ENCODE measurements at regions not wholly inside any gene's neighbourhood (a gene's known extent, or its start where the extent isn't known, plus 50 kb on each side); places are given as distances from the start of the nearest gene placed in this dataset.

DNA sequence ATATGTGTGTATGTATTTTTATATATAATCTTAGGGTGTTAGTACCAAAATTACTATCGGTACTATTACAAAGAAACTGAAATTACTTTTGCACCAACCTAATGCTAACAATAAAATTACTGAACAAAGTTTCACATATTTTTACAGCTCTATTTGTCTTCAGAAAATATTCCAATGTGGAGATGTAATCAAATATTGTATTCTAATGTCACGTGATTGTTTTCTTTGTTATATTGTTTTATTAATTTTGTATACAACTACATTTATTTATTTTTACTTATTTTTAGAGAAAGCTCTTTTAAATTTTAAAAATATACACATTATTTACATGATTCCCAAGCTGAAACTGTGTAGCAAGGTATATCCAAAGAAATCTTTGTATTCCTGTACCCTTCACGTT is 227.1 kb upstream of the KLF12 start:
- ChIA-PET CTCF (no interaction called here), POLR2A (no interaction called here)
- ATAC-seq: no peak
- H3K9me3 Mint-ChIP-seq (ENCODE audit: low read depth): no peaks in the 10 kb centered on the region
- peaks cover 3% of the 10 kb centered on the region for H3K4me1 Mint-ChIP-seq
- peaks cover 4% of the 10 kb centered on the region for H3K36me3 Mint-ChIP-seq (ENCODE audit: low read depth)
- intact Hi-C loops (cut with DNase I, micrococcal nuclease): no loop called here
- DNase-seq: no peak
- no peak overlapping the region for H3K4me3 Mint-ChIP-seq
- no peaks in the 10 kb centered on the region for H3K27me3 Mint-ChIP-seq
- H3K27ac Mint-ChIP-seq: no peak overlapping the region

DNA sequence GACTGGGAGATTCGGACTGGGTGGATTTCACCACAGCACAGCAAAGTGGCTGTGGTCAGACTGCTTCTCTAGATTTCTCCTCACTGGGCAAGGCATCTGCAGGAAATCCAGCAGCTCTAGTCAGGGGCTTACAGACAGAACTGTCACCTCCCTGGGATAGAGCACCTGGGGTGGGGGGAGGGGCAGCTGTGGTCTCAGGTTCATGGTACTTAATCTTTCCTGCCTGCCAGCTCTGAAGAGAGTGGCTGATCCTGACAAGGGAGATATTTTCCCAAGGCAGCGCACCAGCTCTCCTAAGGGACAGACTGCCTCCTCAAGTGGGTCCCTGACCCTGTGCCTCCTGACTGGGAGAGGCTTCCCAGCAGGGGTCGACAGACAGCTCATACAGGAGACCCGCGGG is 212.8 kb upstream of the KLF12 start:
- DNase-seq: no peak
- Mint-ChIP-seq H3K36me3 (ENCODE audit: low read depth) (peaks cover 7% of the 10 kb centered on the region), H3K4me3 (no peak overlapping the region), H3K9me3 (ENCODE audit: low read depth) (peaks cover 8% of the 10 kb centered on the region), H3K27me3 (no peaks in the 10 kb centered on the region), H3K4me1 (peaks cover 5% of the 10 kb centered on the region), H3K27ac (no peak overlapping the region)
- ChIA-PET POLR2A (no interaction called here), CTCF (interaction anchor here (0.6 kb wide), 1 partner anchor 691 kb away, joined by 3 read pairs; no protein-coding TSS in a partner anchor)
- intact Hi-C loops (cut with DNase I, micrococcal nuclease): no loop called here
- no peak for ATAC-seq

DNA sequence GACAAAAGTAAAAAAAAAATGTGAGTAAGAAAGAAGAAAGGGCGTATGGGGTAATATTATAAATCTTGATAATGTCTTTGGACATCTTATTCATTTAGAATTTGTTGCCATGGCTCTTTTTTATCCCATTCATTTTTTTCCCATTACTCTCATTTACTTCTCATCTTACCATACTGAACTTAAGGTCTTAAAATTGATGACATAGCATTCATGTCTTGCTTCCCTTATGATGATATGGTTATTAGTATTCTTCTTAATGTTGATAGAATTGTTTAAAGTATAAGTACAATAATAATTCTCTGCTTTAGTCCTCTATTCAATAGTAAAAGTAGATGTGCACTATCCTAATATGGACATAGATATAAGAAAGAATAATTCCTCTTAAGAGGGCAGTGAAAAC is 204.1 kb upstream of the KLF12 start:
- Mint-ChIP-seq H3K4me1 (no peaks in the 10 kb centered on the region), H3K4me3 (no peak overlapping the region), H3K9me3 (ENCODE audit: low read depth) (peaks cover 3% of the 10 kb centered on the region), H3K36me3 (ENCODE audit: low read depth) (peaks cover 5% of the 10 kb centered on the region), H3K27me3 (no peaks in the 10 kb centered on the region), H3K27ac (no peak overlapping the region)
- DNase-seq: no peak
- ATAC-seq: no peak
- ChIA-PET POLR2A (no interaction called here), CTCF (no interaction called here)
- intact Hi-C loops (cut with DNase I, micrococcal nuclease): no loop called here

DNA sequence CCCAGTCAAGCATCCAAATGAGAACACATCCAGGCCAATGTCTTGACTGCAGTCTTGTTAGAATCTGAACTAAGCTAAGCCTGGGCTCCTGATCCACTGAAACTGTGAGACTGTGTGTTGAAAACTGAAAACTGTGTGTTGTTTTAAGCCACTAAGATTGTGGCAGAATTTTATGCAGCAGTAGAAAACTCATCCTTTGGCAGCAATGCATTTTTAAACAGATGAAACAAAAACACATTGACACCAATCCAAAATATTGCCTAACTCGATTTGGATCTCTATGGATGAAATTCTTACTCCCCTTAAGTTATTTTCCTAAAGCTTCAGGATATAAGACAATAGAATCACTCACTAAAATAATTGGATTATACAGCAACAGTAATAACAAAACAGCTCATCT is 202.3 kb upstream of the KLF12 start:
- DNase-seq (no peak), ATAC-seq (no peak)
- intact Hi-C loops (cut with DNase I, micrococcal nuclease): no loop called here
- ChIA-PET POLR2A (interaction anchor here (0.5 kb wide), 1 partner anchor 9 kb away, joined by 3 read pairs; no protein-coding TSS in a partner anchor), CTCF (no interaction called here)
- Mint-ChIP-seq H3K4me1 (no peaks in the 10 kb centered on the region), H3K27ac (no peak overlapping the region), H3K9me3 (ENCODE audit: low read depth) (no peaks in the 10 kb centered on the region), H3K4me3 (no peak overlapping the region), H3K27me3 (no peaks in the 10 kb centered on the region), H3K36me3 (ENCODE audit: low read depth) (peaks cover 3% of the 10 kb centered on the region)

DNA sequence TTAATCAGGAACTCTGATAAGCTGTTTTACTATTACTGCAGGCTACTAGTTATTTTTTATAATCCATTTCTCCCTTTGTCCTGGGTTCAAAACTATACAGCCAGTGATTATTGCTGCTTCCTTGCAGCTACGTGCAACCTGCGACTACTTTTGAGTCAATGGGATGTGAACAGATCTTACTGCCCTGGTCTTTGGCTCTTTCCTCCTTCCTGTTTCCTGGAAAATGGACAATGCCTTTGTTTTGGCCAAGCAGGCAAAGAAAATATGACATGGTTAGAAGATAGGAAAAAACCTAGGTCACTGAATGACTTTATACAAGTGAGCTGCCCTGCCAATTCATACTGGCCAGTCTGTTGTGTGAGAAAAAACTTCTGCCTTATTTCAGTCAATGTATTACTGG is 201.2 kb upstream of the KLF12 start:
- POLR2A ChIA-PET: no interaction called here
- Mint-ChIP-seq H3K9me3 (ENCODE audit: low read depth) (no peaks in the 10 kb centered on the region), H3K36me3 (ENCODE audit: low read depth) (peaks cover 3% of the 10 kb centered on the region), H3K4me1 (no peaks in the 10 kb centered on the region), H3K27ac (no peak overlapping the region), H3K27me3 (no peaks in the 10 kb centered on the region), H3K4me3 (no peak overlapping the region)
- CTCF ChIA-PET: no interaction called here
- no peak for ATAC-seq
- intact Hi-C loops (cut with DNase I, micrococcal nuclease): no loop called here
- no peak for DNase-seq

DNA sequence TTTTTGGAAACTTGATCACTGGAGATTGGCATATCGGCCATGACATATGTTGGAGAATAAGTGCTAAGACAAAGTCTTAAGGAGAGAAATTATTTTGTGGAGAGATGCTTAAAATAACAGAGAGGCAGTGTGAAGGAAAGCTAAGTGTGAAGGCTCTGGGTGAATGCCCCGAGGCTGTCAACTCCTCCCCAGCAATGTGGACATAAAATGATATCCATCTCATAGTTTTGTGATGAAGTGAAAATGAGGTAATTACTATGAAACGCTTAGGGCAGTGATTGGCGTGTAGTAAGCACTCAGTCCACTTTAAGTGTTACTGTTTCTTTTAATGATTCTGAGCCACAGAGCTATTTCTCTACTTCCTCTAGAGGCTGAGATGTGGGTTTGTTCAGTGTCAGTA is 195.8 kb upstream of the KLF12 start:
- DNase-seq (no peak), ATAC-seq (no peak)
- intact Hi-C loops (cut with DNase I, micrococcal nuclease): no loop called here
- no peak overlapping the region for H3K27ac Mint-ChIP-seq
- H3K4me3 Mint-ChIP-seq: no peak overlapping the region
- ChIA-PET POLR2A (no interaction called here), CTCF (no interaction called here)
- no peaks in the 10 kb centered on the region for H3K9me3 Mint-ChIP-seq (ENCODE audit: low read depth)
- no peaks in the 10 kb centered on the region for H3K27me3 Mint-ChIP-seq
- H3K36me3 Mint-ChIP-seq (ENCODE audit: low read depth): no peaks in the 10 kb centered on the region
- H3K4me1 Mint-ChIP-seq: no peaks in the 10 kb centered on the region

DNA sequence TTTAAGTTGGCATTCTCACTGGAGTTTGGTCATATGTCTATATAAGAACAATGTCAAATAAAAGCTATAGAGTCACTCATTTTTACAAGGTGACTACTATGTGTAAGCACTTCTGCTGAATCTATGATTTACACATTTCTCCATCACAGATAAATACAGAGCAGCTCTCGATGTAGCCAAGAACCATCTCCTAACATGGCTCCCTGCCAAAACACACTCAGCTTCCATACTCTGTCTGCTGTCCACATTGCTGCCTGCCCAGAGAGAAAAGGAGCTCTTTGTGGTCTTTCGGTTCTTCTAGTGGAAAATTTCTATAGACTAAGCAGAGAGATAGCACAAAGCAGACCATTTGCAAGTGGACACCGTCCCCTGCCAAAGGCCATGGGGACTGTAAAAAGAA is 190.9 kb upstream of the KLF12 start:
- Mint-ChIP-seq H3K27ac (no peak overlapping the region), H3K4me1 (no peaks in the 10 kb centered on the region), H3K36me3 (ENCODE audit: low read depth) (no peaks in the 10 kb centered on the region), H3K9me3 (ENCODE audit: low read depth) (no peaks in the 10 kb centered on the region), H3K4me3 (no peak overlapping the region), H3K27me3 (no peaks in the 10 kb centered on the region)
- ATAC-seq: no peak
- intact Hi-C loops (cut with DNase I, micrococcal nuclease): no loop called here
- POLR2A ChIA-PET: no interaction called here
- DNase-seq: no peak
- CTCF ChIA-PET: no interaction called here

DNA sequence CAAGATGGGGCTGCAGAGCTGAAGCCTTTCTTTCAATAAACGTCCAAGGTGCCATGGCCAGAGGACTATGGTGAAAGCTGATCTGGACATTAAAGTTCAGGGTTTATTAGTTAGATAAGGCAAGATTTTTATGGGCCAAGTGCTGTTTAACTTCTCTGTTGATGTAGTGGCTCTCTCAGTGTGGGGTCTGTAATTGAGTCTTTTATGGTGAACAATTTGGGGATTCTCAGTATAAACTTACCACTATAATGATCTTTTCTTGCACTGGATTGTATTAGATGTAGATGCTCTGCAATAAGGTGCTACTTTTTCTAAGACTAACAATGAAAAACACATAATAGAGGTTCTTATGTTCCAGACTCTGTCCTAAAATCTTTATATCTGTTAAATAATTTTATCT is 190.1 kb upstream of the KLF12 start:
- Mint-ChIP-seq H3K4me1 (no peaks in the 10 kb centered on the region), H3K27ac (no peak overlapping the region), H3K36me3 (ENCODE audit: low read depth) (no peaks in the 10 kb centered on the region), H3K27me3 (no peaks in the 10 kb centered on the region), H3K4me3 (no peak overlapping the region), H3K9me3 (ENCODE audit: low read depth) (no peaks in the 10 kb centered on the region)
- ATAC-seq: no peak
- POLR2A ChIA-PET: no interaction called here
- no peak for DNase-seq
- CTCF ChIA-PET: no interaction called here
- intact Hi-C loops (cut with DNase I, micrococcal nuclease): no loop called here

DNA sequence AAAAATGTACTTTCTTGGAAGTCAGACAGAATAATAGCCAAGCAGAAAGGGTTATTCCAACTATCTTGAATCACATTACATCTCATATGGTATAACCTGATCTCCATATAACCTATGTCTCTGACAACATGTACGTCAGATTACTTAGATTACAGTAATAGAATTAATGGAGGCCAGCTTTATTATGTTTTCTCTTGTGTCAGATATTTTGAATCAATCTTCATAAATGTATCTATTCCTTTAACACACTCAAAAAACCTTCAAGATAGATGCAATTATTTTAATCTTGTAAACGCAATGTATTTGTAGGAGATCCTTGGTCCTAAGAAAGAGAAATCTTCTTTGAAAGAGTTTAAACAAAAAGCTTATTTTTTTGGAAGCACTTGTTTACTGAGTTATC is 188.4 kb upstream of the KLF12 start:
- ATAC-seq: no peak
- ChIA-PET CTCF (interaction anchor here (1.0 kb wide), 1 partner anchor 15 kb away, joined by 3 read pairs; no protein-coding TSS in a partner anchor), POLR2A (no interaction called here)
- Mint-ChIP-seq H3K4me1 (no peaks in the 10 kb centered on the region), H3K4me3 (no peak overlapping the region), H3K36me3 (ENCODE audit: low read depth) (no peaks in the 10 kb centered on the region), H3K27ac (no peak overlapping the region), H3K9me3 (ENCODE audit: low read depth) (no peaks in the 10 kb centered on the region), H3K27me3 (no peaks in the 10 kb centered on the region)
- intact Hi-C loops (cut with DNase I, micrococcal nuclease): no loop called here
- DNase-seq: no peak

DNA sequence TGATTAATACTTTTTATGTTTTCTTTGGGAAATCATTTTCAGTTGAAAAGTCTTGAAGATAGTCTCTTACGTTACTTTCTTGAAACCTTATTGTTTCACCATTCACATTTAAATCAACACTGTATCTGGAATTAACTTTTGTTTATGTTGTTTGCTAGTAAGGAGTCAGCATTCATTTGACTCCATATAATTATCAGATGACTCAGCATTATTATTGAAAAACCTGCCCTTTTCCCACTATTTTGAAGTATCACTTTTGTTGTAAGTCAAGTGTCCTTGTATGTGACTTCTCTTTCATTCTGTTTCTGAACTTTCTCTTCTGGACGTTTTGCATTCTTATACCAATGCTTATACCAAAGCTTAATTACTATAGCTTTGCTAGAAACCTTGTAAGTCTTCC is 186.1 kb upstream of the KLF12 start:
- DNase-seq: no peak
- no peaks in the 10 kb centered on the region for H3K36me3 Mint-ChIP-seq (ENCODE audit: low read depth)

DNA sequence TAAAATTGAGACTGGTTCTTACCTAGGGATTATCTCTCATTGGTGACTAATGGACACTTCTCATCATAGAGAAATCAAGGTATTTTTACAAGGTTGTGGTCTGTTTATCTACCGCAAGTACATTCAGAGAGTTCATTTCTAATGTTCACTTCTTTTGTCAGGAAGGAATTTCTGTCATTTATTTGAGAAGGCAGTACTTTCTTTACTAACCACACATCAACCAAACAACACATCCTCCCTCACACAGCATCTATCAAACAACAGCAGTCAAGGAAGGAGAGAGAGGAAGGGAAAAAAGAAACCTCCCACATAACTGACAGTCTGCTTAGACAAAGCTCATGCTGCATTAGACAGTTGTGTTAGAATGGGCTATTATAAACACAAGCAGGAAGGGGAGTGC is 182.3 kb upstream of the KLF12 start:
- Mint-ChIP-seq H3K27ac (no peak overlapping the region), H3K4me3 (no peak overlapping the region), H3K36me3 (ENCODE audit: low read depth) (no peaks in the 10 kb centered on the region), H3K9me3 (ENCODE audit: low read depth) (no peaks in the 10 kb centered on the region), H3K4me1 (peaks cover 5% of the 10 kb centered on the region), H3K27me3 (no peaks in the 10 kb centered on the region)
- ATAC-seq (peak; percentile 57), DNase-seq (no peak)
- POLR2A ChIA-PET: no interaction called here
- intact Hi-C loops (cut with DNase I, micrococcal nuclease): no loop called here
- CTCF ChIA-PET: interaction anchor here (0.7 to 1.4 kb wide), 3 partner anchors 20 to 549 kb away, joined by 3 to 6 read pairs (median 3); no protein-coding TSS in a partner anchor

More for the DNA sequence above, 186.1 kb upstream of the KLF12 start:
- Mint-ChIP-seq H3K4me3 (no peak overlapping the region), H3K9me3 (ENCODE audit: low read depth) (no peaks in the 10 kb centered on the region), H3K27me3 (no peaks in the 10 kb centered on the region), H3K27ac (no peak overlapping the region), H3K4me1 (peaks cover 5% of the 10 kb centered on the region)
- intact Hi-C loops (cut with DNase I, micrococcal nuclease): no loop called here
- no peak for ATAC-seq
- ChIA-PET CTCF (no interaction called here), POLR2A (no interaction called here)

DNA sequence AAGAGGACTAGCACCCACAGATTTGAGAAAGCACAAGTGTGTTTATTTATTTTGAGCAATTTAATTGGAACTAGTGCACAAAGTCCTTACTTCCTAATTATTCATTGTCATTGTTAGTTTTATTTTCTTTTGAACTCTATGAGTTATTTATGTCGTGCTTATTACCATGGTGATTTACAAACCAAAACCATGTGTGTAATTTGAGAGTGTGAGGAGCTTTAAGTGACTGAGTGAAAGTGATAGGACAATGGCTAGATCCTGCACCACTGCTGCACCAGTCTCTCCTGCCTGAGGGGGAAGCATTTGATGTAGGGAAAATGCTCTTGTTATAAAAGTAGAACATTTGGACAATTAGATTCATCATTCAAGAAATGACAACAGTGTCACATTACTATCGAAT is 172.3 kb upstream of the KLF12 start:
- Mint-ChIP-seq H3K27ac (no peak overlapping the region), H3K9me3 (ENCODE audit: low read depth) (no peaks in the 10 kb centered on the region), H3K27me3 (no peaks in the 10 kb centered on the region), H3K4me3 (no peak overlapping the region), H3K4me1 (peaks cover 4% of the 10 kb centered on the region), H3K36me3 (ENCODE audit: low read depth) (no peaks in the 10 kb centered on the region)
- POLR2A ChIA-PET: interaction anchor here (0.7 kb wide), 1 partner anchor 76 kb away, joined by 3 read pairs; no protein-coding TSS in a partner anchor
- DNase-seq (no peak), ATAC-seq (peak; percentile 47)
- CTCF ChIA-PET: interaction anchor here (0.7 to 1.8 kb wide), 4 partner anchors 12 to 550 kb away, joined by 3 to 6 read pairs (median 4); no protein-coding TSS in a partner anchor
- intact Hi-C loops (cut with DNase I, micrococcal nuclease): no loop called here

DNA sequence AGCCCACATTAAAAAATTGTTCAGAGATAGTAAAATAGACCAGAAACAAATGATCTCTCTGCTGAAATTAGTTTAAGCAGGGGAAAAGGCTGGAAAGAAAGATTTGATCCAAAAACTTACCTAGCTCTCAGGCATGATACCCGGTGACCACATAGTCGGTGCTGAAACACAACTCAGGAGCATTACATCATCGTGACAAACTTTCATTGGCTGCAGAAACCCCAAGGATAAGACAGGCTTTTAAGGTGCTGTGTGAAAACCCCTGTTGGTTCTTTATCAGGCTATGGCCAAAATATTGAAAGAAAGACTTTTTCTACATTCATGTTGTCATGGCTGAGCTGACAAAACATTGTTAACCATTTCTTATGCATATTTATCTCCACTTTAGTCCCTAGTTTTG is 171.7 kb upstream of the KLF12 start:
- Mint-ChIP-seq H3K4me1 (peaks cover 4% of the 10 kb centered on the region), H3K9me3 (ENCODE audit: low read depth) (no peaks in the 10 kb centered on the region), H3K4me3 (no peak overlapping the region), H3K36me3 (ENCODE audit: low read depth) (no peaks in the 10 kb centered on the region), H3K27me3 (no peaks in the 10 kb centered on the region), H3K27ac (no peak overlapping the region)
- DNase-seq (no peak), ATAC-seq (no peak)
- intact Hi-C loops (cut with DNase I, micrococcal nuclease): no loop called here
- ChIA-PET CTCF (interaction anchor here (0.7 to 1.1 kb wide), 2 partner anchors 84 to 549 kb away, joined by 3 read pairs; no protein-coding TSS in a partner anchor), POLR2A (no interaction called here)

Measured in activated CD4-positive, alpha-beta T cell treated with anti-CD3 and anti-CD28 coated beads for 36 hours (primary cell).